ENCODE measurements at regions not wholly inside any gene's neighbourhood (a gene's known extent, or its start where the extent isn't known, plus 50 kb on each side); places are given as distances from the start of the nearest gene placed in this dataset.

- no peak for DNase-seq
Measured at GRCh38 chr12:123100882-123101281, 50.0 kb downstream of the PITPNM2 start.

GRCh38 chr12:123100450-123100849, 50.4 kb downstream of the PITPNM2 start:
- DNase-seq, result no peak

GRCh38 chr12:123099560-123100192, 51.2 kb downstream of the PITPNM2 start:
- no peak for DNase-seq

GRCh38 chr12:123098780-123099179, 52.1 kb downstream of the PITPNM2 start:
- DNase-seq, result no peak

GRCh38 chr12:123097561-123098084, 53.3 kb downstream of the PITPNM2 start:
- DNase-seq, result no peak

- DNase-seq, result no peak
Measured at GRCh38 chr12:123096741-123097140, 54.1 kb downstream of the PITPNM2 start.

GRCh38 chr12:123096182-123096581, 54.7 kb downstream of the PITPNM2 start:
- DNase-seq, result no peak

- DNase-seq, result no peak
Measured at GRCh38 chr12:123095078-123095881, 55.6 kb downstream of the PITPNM2 start.

GRCh38 chr12:123094349-123095077, 56.4 kb downstream of the PITPNM2 start:
- DNase-seq, result no peak

GRCh38 chr12:123092866-123093265, 58.0 kb downstream of the PITPNM2 start:
- no peak for DNase-seq

- DNase-seq, result no peak
Measured at GRCh38 chr12:123091230-123092150, 59.4 kb downstream of the PITPNM2 start.

GRCh38 chr12:123089631-123090353, 61.1 kb downstream of the PITPNM2 start:
- DNase-seq, result no peak

- no peak for DNase-seq
Measured at GRCh38 chr12:123089140-123089539, 61.8 kb downstream of the PITPNM2 start.

- DNase-seq, result no peak
Measured at GRCh38 chr12:123085730-123086487, 65.0 kb downstream of the PITPNM2 start.

GRCh38 chr12:123085066-123085465, 65.8 kb downstream of the PITPNM2 start:
- no peak for DNase-seq

- DNase-seq, result no peak
Measured at GRCh38 chr12:123083661-123084571, 67.0 kb downstream of the PITPNM2 start.

GRCh38 chr12:123080634-123081033, 70.3 kb downstream of the PITPNM2 start:
- DNase-seq, result no peak

- DNase-seq, result no peak
Measured at GRCh38 chr12:123078531-123079155, 72.2 kb downstream of the PITPNM2 start.

- no peak for DNase-seq
Measured at GRCh38 chr12:123078120-123078465, 72.8 kb downstream of the PITPNM2 start.
